GM12874 (cell line): ENCODE measurements at regions not wholly inside any gene's neighbourhood (a gene's known extent, or its start where the extent isn't known, plus 50 kb on each side); places are given as distances from the start of the nearest gene placed in this dataset.

ENCODE experiments used
- CTCF ChIP-seq: IDR thresholded peaks from 2 replicates; pipeline ENCODE4 v1.5.1; 2011; ENCODE audit warnings: low read depth, mild to moderate bottlenecking, control low read depth, low read length, moderate library complexity; ENCODE audit not compliant: insufficient read depth

- no peak for TF ChIP-seq CTCF
These were observed 227.8 kb upstream of the MAP3K1 start for GRCh38 chr5:56587381-56588130.

- TF ChIP-seq CTCF, result no peak
These were observed 229.2 kb upstream of the MAP3K1 start for GRCh38 chr5:56585999-56586691.

- no peak for TF ChIP-seq CTCF
These were observed 229.9 kb upstream of the MAP3K1 start for GRCh38 chr5:56585461-56585860.

DNA sequence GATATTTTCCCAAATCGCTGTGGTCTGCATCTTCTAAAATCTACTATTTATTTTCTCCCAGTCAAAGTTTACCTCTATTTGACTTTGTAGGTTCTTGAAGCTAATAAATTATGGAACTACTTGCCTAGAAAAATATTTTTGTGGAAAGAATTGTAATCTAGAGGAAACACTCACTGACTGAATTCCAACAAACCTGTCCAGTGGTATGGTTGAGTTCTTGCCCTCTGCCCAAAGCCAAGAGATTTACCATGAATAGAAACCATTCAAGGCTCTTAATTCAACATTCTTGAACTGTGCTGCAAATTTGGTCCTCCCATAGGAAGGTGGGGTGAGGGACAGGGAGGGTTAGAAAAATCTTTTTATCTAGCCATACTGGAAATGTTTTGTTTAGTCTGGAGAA, 233.9 kb upstream of the MAP3K1 start:
- no peak for TF ChIP-seq CTCF

- no peak for TF ChIP-seq CTCF
These were observed 234.5 kb upstream of the MAP3K1 start for GRCh38 chr5:56580864-56581263.

- TF ChIP-seq CTCF, result no peak
These were observed 239.5 kb upstream of the MAP3K1 start for GRCh38 chr5:56575821-56576220.

DNA sequence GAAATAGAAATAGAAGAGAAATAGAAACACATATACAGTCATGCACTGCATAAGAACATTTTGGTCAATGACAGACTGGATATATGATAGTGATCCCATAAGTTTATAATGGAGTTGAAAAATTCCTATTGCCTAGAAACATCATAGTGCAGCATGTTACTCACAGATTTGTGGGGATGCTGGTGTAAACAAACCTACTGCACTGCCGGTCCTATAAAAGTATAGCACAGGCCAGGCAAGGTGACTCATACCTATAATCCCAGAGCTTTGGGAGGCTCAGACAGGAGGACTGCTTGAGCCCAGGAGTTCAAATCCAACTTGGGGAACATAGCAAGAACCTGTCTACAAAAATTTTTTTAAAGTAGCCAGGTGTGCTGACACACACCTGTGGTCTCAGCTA, 240.6 kb upstream of the MAP3K1 start:
- TF ChIP-seq CTCF, result no peak
